Heart left ventricle (tissue), 16 donors: ENCODE measurements at regions not wholly inside any gene's neighbourhood (a gene's known extent, or its start where the extent isn't known, plus 50 kb on each side); places are given as distances from the start of the nearest gene placed in this dataset.

ENCODE experiments used
- ATAC-seq, 4 donors: fragments of 200-7000 bp; cut with Tn5 transposase; one replicate each; pipeline ENCODE4 v1.9.1; 2020 to 2022; ENCODE audit warnings: moderate library complexity in 4 of 4, mild to moderate bottlenecking in 3 of 4, moderate number of reproducible peaks in 1 of 4
- DNase-seq, 5 donors: peaks; one replicate each; pipeline ENCODE4 v3.0.0-alpha.2; 2020
- H3K27ac ChIP-seq, 12 donors: fragments of 200-600 bp; sonication (generic) in 4 of 12; one replicate each; pipeline versions ENCODE4 v1.5.0 to v1.8.0; 2016 to 2022; ENCODE audit warnings: mild to moderate bottlenecking in 2 of 12
- H3K27me3 ChIP-seq, 9 donors: fragments of 200-600 bp; sonication (generic) in 2 of 9; one replicate each; pipeline versions ENCODE4 v1.5.1 to v1.8.0; 2016 to 2022; ENCODE audit warnings: mild to moderate bottlenecking in 3 of 9
- H3K36me3 ChIP-seq, 9 donors: fragments of 200-600 bp; sonication (generic) in 2 of 9; one replicate each; pipeline versions ENCODE4 v1.5.0 to v1.8.0; 2018 to 2022; ENCODE audit warnings: mild to moderate bottlenecking in 2 of 9
- H3K4me1 ChIP-seq, 12 donors: fragments of 200-600 bp; sonication (generic) in 4 of 12; one replicate each; pipeline versions ENCODE4 v1.5.0 to v1.8.0; 2016 to 2022; ENCODE audit warnings: mild to moderate bottlenecking in 3 of 12
- H3K4me3 ChIP-seq, 12 donors: fragments of 200-600 bp; sonication (generic) in 4 of 12; one replicate each; pipeline versions ENCODE4 v1.5.0 to v1.8.0; 2017 to 2022; ENCODE audit warnings: mild to moderate bottlenecking in 9 of 12, moderate library complexity in 4 of 12
- H3K9me3 ChIP-seq, 12 donors: fragments of 200-600 bp; sonication (generic) in 4 of 12; one replicate each; pipeline versions ENCODE4 v1.5.0 to v1.8.0; 2016 to 2022; ENCODE audit warnings: mild to moderate bottlenecking in 1 of 12
- CTCF ChIP-seq, 12 donors: fragments of 200-600 bp; sonication (generic) in 4 of 12; IDR thresholded peaks; one replicate each; pipeline versions ENCODE4 v1.5.0 to v1.8.0; 2018 to 2022; ENCODE audit warnings: antibody characterized with exemption in 12 of 12, mild to moderate bottlenecking in 5 of 12
- POLR2A ChIP-seq, 2 donors: fragments of 450-650 bp; IDR thresholded peaks; one replicate each; pipeline ENCODE4 v1.6.1; 2017; ENCODE audit warnings: antibody characterized with exemption in 2 of 2, mild to moderate bottlenecking in 2 of 2, moderate library complexity in 2 of 2
- WGBS, 4 donors: extraction: QIAGEN DNeasy Blood & Tissue Kit in 2 of 4; methylation state at CpG; one replicate each; pipeline versions ENCODE4 v1.1.5 to v1.1.7; 2013 to 2018; 5-methylcytosine and 5-hydroxymethylcytosine counted together
- intact Hi-C, 10 donors: fragments of 100-400 bp; cut with DNase I; formaldehyde crosslinking; loops; one replicate each; pipeline versions ENCODE4 v1.11.1 to v1.14.2; 2022
- donor health status: ischemic (EF 13 %, LVEDD 7.1; RV severe dilation, severe dysfunction).
- donor health status: healthy with polysubstance abuse.
- donor health status: DM: no; HTN: yes; CAD: no.
- donor health status: DM: no; HTN: no; CAD: no.
- donor health status: ischemic (EF 25% LVEDD 6.9; RV normal size, moderate dysfunction).
- donor health status: ischemic (EF 25% LVEDD 5.7; RV mildly dilated, moderate dysfunction).
- donor health status: healthy.
- donor health status: DM: yes; HTN: yes; CAD: no.
- donor health status: ischemic (EF 35%, LVEDD 5.7; RV mildly dilated, moderate dysfunction).
- donor health status: nonischemic (EF 11% LVEDD 7.7; RV severe dilation, severe dysfunction).
- donor health status: DM: yes; HTN: yes; CAD: no.
- donor health status: PGD.
- donor health status: ischemic (EF 29% LVEDD 5.4; RV normal size, mild dysfunction).
- donor health status: nonischemic (EF 23%, LVEDD 6.1; RV moderate dilation, normal function).

GRCh38 chr1:239874831-239875230, 216.9 kb upstream of the FMN2 start:
- no peak for ATAC-seq
- DNase-seq, result no peak
- H3K4me3 ChIP-seq, result no peak overlapping the region
- WGBS, 4 donors, result 93 to 95% (median 94%) methylated on average over 10 of the region's 10 CpGs
- H3K27ac ChIP-seq, result no peak overlapping the region
- peaks cover 0 to 7% (median 0%) of the 10 kb centered on the region in 12 donors for H3K4me1 ChIP-seq
- intact Hi-C loops, result no loop called here
- no peaks in the 10 kb centered on the region for H3K36me3 ChIP-seq
- H3K27me3 ChIP-seq, result no peaks in the 10 kb centered on the region
- TF ChIP-seq CTCF (IDR thresholded peaks at IDR 0.05), result no peak
- TF ChIP-seq POLR2A (IDR thresholded peaks at IDR 0.05), result no peak
- no peaks in the 10 kb centered on the region for H3K9me3 ChIP-seq

GRCh38 chr1:239879321-239880170, 212.1 kb upstream of the FMN2 start:
- intact Hi-C loops, result no loop called here
- Histone ChIP-seq H3K4me1 (peaks cover 0 to 7% (median 0%) of the 10 kb centered on the region in 12 donors), H3K4me3 (no peak overlapping the region), H3K36me3 (no peaks in the 10 kb centered on the region), H3K27me3 (no peaks in the 10 kb centered on the region), H3K27ac (no peak overlapping the region), H3K9me3 (no peaks in the 10 kb centered on the region)
- DNase-seq, result no peak
- WGBS, 4 donors, result 68 to 77% (median 73%) methylated on average over 10 of the region's 10 CpGs
- TF ChIP-seq POLR2A (IDR thresholded peaks at IDR 0.05) (no peak), CTCF (IDR thresholded peaks at IDR 0.05) (no peak)
- peak in 1 of 4 donors; percentile 51 for ATAC-seq

- intact Hi-C loops, result no loop called here
- peaks cover 0 to 7% (median 0%) of the 10 kb centered on the region in 12 donors for H3K4me1 ChIP-seq
- TF ChIP-seq POLR2A (IDR thresholded peaks at IDR 0.05) (no peak), CTCF (IDR thresholded peaks at IDR 0.05) (no peak)
- no peak overlapping the region for H3K27ac ChIP-seq
- ATAC-seq (no peak), DNase-seq (no peak)
- no peaks in the 10 kb centered on the region for H3K9me3 ChIP-seq
- no peak overlapping the region for H3K4me3 ChIP-seq
- WGBS, 4 donors, result 87 to 94% (median 91%) methylated on average over 4 of the region's 4 CpGs
- H3K36me3 ChIP-seq, result no peaks in the 10 kb centered on the region
- no peaks in the 10 kb centered on the region for H3K27me3 ChIP-seq
Observed at GRCh38 chr1:239882967-239883366, 208.7 kb upstream of the FMN2 start.

GRCh38 chr1:239884796-239885195, 206.9 kb upstream of the FMN2 start:
- intact Hi-C loops, result no loop called here
- Histone ChIP-seq H3K27ac (no peak overlapping the region), H3K36me3 (no peaks in the 10 kb centered on the region), H3K9me3 (no peaks in the 10 kb centered on the region), H3K27me3 (no peaks in the 10 kb centered on the region), H3K4me1 (no peaks in the 10 kb centered on the region), H3K4me3 (no peak overlapping the region)
- DNase-seq (no peak), ATAC-seq (no peak)
- TF ChIP-seq CTCF (IDR thresholded peaks at IDR 0.05) (no peak), POLR2A (IDR thresholded peaks at IDR 0.05) (no peak)
- 82 to 86% (median 84%) methylated on average over 4 of the region's 4 CpGs for WGBS, 4 donors
